Activated CD4-positive, alpha-beta T cell treated with anti-CD3 and anti-CD28 coated beads for 48 hours (primary cell): ENCODE measurements at regions not wholly inside any gene's neighbourhood (a gene's known extent, or its start where the extent isn't known, plus 50 kb on each side); places are given as distances from the start of the nearest gene placed in this dataset.
A peak's percentile ranks its signal among the peaks of the same experiment; 100 is the strongest.
"Not testable (repeated sequence)": the region's sequence is repeated elsewhere in the genome, so short reads cannot be mapped to it uniquely, and the experiment has no call there.

Experiments
- DNase-seq: peaks from one replicate; pipeline ENCODE4 v3.0.0-alpha.2; 2020

DNA sequence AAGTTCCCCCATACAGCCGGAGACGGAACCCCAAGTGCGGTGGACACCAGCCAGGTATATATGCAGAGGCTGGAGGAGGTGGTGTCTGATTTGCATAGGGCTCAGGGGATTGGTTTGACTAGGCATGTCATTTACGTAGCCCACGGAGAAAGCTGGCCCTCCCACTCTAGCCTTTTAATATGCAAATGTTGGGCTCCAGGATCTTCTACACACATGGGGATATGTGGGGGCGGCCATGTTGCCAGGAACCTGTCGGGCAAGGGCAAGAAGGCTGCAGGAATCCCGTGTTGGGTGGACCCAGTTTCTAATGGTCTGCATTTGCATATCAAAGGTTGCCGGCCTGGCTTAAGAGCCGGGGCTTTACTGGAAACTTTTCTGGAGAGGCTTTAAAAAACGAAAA lies 57.4 kb downstream of the FTHL17 start:
- not testable (repeated sequence) for DNase-seq

DNA sequence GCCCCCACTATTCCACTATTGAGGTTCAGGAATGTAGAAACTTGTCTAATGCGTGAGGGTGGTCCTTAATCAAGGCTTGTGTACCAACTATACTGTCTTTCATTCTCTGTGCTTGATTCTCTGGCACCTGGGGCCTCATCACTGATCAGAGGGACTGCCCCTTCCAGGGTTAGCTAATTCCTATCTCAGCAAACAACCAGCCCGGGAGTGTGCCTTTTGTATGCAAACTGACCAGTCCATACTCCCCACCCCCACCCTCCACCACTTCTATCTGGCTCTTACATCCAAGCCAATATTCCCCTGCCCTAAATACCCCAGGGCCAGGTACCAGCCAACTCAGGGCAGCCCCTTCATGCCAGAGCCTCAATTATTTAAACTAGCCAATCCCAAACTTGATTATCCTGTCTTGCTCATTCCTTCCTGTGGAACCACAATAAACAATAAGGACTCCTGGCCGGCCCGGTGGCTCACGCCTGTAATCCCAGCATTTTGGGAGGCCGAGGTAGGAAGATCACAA lies 59.3 kb downstream of the FTHL17 start:
- no peak for DNase-seq

DNA sequence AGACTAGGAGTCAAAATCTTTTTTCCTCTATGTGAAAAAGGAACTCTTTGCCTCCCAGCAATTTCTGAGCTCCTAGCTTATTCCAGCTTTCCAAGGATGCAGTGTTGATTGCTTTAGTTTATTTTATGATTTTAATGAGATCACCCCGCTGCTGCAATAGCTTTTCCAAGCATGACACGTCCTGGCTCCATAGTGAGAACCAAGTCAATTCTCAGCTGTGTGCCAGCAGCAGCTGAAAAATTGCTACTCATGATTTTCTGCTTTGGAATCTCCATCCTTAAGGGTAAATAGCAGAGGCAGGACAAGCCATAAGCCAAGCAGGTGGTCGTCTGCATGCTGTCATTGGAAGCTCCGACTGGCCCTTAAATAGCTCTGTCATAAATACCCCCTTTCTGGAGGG lies 64.5 kb downstream of the FTHL17 start:
- no peak for DNase-seq

DNA sequence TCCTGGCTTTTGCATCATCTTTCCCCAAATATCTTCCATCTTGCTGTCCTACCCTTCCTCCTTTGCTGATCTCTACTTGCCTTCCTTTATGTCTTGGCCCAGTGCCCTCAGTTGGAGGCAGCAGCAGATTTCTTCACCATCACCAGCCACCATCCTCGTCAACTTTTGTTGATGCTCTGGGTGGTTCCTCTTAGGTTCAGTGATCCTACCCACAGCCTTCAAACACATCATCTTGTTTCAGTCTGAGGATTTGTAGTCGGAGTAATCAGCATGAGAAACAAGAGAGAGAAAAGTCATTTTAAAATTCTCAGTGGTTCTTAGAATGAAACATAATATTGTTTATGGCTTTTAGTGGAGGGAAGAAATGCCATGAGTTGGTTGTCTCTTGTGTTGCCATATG lies 65.8 kb downstream of the FTHL17 start:
- DNase-seq, result no peak

DNA sequence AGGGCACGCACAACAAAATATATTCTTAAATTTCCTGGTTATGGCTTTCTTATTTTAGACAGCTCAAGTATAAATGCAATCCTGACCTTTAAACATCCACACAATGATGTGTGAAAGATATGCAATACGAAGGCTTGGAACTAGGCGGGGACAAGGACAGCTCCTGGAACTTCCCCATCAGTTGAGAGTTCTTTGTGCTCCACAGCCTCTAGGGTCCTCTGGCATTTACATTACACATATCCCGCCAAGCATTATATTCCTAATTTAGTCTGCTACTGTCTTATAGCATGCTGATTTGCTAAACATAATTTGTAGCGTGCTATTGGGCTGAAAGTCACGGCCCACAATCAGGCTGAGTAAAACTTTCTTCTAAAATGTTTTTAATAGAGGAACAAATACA lies 74.4 kb downstream of the FTHL17 start:
- no peak for DNase-seq

DNA sequence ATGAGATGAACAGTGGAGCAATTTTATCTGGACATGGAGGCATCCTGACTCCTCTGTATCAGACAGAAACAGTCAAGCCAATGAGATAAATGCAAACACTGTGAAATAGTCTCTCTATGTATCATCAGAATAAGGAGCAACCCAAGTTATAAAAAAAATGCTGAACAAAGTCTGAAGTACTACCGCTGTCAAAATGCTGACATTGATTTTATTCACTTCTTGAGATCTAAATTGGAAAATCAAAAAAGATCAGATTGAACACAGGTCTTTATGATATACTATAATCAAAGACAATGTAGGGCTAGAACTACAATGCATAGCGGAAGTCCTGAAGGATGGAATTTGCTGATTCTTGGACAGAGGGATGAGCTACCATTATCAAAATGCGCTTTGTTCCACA lies 76.1 kb downstream of the FTHL17 start:
- no peak for DNase-seq

DNA sequence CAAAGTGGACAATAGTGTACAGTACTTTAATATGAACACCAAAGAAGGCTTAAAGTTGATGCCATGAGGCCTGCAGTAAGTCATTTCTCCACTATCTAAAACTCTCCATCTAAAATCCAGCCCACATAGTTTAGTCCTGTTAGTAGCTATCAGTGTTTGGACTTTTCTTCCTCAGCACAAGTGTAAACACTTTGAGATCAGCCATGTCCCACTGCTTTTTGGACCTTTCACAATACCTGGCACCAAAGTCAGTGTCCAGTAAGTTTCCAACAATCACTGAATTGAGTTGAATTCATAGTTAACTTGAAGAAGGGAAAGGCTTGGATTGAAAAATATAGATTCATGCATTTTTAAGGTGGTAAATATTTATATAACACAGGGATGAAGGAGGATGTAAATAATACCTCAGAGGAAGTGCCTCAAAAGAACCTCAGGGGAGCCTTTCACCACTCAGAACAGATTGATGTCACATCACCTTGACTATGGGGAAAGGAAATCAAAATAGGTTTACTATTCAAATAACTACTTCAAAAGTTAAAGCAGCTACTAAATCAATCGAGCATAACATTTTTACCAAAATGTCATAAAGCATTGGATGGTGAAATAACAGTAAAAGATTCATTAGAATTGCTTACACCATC lies 76.7 kb downstream of the FTHL17 start:
- no peak for DNase-seq

DNA sequence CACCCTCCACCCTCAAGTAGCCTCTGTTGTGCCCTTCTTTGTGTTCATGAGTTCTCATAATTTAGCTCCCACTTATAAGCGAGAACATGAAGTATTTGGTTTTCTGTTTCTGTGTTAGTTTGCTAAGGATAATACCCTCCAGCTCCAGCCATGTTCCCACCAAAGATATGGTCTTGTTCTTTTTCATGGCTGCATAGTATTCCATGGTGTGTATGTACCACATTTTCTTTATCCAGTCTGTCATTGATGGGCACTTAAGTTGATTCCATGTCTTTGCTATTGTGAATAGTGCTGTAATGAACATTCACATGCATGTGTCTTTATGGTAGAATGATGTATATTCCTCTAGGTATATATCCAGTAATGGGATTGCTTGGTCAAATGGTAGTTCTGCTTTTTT lies 77.8 kb downstream of the FTHL17 start:
- DNase-seq, result not testable (repeated sequence)

DNA sequence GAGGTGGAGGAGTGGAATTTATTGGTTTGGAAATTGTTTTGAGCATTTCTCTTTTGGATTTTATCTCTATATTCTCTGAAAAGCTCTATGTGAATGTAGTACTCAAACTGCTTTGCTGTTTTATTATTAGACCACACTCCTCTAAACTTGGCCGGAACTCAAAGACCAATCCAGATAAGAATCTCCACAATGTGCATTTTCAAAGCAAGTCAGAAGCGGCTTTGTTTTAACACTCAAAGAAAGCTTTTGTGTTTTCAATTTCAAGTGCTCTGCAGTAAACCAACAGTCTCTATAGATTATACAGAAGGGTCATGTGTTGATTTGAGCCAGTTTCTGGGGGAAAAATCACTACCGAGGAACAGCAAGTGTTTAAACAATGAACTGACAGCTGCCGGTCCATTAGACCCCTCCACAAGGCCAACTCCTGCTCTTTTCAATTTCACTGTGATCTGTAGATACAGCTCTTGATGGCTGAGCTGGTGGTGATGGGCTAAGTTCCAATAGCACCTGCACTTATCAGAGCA lies 79.4 kb downstream of the FTHL17 start:
- DNase-seq, result no peak

DNA sequence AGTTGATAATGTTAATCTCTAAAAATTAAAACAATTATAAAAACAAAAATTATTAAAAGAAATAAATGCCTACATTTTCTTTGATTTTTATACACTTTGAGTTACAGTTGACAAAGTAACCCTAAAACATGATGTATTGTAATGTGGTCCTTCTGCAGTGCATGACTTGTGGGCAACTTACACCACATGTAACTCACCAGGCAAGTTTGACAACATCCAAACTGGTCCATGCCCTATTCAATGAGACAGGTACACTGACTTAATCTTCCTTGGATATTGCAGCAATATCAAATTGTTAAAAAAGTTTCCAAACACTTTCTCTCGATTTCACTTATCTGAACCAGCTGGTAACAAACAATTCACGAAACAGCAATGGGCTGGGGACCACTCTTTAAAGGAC lies 81.5 kb downstream of the FTHL17 start:
- DNase-seq, result no peak

DNA sequence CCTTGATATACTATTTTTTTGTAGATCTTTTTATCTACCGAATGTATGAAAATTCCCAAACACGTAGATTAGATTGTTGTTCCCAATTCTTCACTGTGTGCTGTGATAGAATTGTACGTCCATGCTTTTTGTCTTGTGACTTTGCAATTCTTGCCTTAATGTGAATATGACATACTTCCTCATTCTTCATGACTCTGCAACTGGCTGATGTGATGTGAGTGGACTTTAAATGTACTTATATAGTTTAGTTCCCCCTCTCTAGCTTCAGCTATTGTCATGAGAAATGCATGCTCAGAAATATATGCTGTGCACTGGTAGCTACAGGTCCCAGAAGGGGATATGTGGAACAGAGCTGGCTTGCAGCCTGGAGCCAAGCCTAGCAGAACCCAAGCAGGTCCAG lies 89.4 kb downstream of the FTHL17 start:
- no peak for DNase-seq

DNA sequence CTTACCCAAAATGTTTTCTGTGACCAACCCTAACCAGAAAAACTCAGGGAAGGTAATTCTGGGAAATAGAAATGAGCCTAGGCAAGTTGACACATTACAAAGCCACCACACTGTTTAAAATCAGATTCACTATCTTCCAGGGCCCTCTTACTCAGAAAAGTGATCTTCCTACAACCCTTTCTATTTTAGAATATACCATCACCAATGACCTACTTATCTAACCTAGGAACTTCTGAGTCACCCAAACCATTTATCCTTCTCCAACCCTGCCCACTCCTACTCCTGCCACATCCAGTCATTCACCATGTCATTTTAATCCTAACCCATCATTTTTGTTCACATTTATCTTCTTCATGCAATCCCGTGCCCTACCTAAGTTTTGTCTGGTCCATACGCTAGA lies 89.9 kb downstream of the FTHL17 start:
- DNase-seq, result no peak

DNA sequence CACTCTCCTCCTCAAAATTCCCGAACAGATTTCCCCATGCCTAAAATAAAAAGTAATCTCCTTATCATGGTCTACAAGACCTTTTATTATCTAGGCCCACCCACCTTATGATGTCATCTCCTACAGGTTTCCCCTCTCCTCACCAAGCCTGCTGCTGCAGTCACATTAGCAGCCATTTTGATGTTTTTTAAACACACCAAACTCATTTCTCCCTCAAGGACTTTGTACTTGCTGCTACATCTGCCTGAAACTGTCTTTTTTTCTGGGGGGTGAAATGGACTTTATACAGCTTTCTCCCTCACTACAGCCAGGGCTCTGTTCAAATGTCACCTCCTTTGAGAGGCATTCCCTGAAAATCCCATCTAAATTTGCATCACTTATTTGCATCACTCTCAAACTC lies 90.2 kb upstream of the TAB3 start:
- DNase-seq, result no peak

DNA sequence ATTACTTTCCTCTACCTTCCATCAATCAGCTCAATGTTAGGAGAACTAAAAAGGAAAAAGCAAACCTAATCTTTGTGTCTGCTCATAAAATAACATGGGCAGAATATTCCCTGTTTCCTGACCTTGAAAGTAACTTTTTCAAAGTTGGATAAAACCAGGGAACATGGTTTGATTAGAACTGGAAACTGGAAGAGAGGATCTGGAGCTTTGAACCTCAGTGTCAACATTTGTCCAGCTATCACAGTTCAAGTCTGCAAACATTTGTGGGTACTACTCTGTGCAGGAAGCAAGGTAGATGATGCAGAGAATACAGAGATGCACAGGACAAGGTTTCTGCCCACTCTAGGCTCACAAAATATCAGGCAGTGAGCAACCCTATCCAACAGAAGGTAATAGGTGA lies 86.4 kb upstream of the TAB3 start:
- DNase-seq, result no peak

DNA sequence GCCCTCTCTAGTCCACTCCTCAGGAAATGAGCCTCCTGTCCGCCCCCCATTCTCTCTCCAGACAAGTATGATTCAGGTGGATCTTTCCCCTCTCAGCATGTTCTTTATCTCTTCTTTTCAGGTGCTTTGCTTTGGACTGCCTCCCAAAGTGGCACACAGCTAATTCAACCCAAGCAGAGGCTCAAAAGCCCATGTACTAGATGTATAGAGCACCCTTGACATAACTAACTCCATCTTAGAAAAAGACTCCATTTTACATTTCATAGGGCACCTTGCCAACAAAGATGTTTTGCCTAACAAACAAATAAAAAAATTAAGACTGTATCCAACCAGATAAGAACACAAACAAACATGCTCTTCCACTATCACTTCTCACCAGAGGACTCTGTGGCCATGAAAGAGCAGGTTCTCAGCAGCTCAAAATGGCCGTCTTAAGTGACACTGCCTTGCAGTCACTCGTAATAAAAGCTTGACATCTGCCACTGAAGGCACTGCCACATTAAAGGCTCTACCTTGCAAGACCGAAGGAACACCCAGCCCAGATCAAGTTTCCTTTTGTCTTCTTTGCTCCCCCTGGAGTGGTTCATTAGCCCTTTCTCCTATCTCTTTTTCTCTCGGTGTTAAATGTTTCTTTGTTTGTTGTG lies 84.9 kb upstream of the TAB3 start:
- no peak for DNase-seq

DNA sequence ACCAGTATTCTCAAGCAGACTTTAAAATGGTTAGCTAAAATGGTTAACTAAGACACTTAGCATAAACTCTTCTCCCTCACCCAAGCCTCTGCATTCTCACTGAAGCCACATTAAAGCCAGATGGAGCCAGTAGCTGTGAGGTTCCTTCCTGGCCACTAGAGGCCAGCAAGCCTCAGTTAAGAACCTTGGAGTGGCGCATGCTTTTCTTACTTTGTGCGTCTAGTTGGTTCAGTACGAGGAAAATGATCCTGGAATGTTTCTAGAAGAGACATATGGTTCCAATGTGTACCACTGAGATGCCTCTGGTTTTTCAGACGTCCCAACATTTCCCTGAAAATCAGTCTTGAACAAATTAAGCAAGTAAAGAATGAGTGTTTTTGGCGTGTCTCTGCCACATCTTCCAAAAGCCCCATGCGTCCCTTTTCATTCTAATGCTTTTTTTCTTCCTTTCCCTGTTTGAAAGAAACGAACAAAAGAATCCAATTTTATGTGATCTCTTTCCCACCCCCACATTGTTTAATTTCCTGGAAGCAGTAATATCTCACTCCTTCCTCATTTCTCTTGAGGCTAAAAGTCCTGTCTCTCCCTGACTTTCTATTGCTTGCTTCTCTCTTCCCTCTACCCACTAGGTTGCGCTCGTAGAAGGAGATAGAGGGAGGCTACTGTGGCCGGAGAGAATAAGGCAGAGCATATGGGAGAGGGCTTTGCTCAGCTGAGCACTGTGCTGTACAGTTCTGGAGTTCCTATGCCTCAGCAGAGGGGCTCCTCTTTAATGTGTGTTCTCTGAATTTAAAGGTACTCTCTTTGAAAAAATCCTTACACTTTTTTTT lies 82.9 kb upstream of the TAB3 start:
- peak; percentile 11 for DNase-seq

DNA sequence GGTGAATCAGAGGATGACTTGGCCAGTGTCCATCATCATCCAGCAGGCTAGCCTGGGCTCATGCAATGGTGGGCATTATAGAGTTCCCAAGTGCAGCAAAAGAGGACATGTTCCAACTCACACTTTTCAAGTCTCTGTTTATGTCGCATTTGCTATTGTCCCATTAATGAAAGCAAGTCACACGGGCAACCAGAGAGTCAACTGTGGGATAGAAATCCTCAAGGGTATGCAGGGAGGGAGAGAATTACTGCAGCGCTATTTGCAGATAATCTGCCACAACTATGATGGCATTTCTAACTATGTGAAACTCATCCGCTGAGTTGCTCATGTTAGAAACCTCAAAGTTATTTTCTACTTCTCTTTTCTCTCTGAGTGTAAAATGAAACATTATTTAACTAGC lies 78.5 kb upstream of the TAB3 start:
- DNase-seq, result no peak

DNA sequence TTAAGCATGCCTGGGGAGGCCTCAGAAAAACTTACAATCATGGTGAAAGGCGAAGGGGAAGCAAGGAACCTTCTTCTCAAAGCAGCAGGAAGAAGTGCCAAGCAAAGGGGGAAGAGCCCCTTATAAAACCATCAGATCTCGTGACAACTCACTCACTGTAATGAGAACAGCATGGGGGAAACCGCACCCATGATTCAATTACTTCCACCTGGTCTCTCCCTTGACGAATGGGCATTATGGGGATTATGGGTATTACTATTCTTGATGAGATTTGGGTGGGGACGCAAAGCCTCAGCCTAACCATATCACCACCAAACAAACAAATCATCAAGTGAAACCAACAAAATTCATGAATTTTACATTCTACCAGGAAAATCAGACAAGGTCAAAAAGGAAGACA lies 76.7 kb upstream of the TAB3 start:
- no peak for DNase-seq

DNA sequence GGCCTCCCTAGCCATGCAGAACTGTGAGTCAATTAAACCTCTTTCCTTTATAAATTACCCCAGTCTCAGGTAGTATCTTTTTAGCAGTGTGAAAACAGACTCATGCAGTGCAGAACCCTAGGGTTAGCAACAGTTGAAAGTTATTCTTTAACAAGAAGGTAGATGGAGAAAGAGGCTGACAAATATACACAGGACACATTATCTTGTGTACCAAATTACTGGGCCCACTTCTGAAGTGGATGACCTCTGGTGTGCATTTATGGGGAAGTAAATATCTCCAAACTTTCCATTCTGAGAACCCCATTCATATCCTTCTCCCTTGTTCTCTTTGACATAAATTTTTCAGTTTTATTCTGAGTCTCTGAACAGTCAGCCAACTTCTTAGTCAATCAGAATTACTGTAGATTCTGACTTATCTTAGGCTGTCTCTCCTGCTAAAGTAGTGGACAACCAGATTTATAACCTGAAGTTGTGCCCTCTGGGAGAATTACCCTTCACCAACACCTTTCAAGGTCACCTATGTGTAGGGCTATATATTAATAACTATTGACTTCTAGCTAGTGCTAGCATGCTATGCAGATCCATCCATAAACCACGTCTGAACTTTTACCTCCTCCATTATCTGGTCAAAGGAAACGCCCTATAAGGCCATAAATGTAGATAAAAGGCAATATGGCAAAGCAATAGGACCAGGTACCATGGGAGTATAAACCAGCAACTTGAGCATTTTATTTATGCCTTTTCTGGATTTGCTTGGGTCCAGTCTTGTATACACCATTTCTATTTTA lies 72.5 kb upstream of the TAB3 start:
- DNase-seq, result no peak

DNA sequence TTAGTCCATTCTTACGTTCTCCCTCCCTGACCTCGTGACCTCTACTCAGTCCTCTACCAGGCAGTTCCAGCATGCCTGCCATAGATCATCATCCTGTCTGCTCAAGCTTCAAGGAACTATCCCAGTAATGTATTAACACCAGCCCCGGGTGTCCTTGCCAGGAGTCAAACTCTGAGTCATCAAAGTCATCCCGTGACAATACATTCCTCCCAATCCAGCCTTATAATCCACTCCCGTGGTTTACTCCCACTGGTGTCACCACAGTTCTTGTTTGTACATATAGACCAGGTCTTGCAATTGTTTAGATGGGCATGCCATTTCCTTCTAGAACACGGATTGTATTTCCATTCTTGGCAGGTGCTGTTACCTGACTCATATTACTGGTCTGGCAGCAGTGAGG lies 68.7 kb upstream of the TAB3 start:
- DNase-seq, result no peak

DNA sequence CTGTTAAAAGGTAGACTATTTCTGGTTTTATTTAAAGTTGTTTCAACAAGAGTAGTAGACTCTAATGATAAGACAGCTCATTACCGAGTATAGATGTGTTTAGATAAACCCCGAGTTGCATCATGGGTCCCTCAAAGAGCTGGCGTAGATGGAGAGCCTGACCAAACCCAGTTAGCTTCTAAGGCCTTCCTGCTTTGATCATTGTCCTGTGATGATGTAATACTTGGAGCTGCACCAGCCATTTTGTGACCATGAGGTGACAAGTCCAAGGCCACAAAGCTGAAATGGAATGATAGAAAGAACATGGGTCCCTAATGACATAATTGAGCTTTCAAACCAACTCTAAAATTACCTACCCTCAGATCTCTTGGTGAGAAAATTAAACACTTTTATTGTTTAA lies 66.6 kb upstream of the TAB3 start:
- DNase-seq, result no peak

DNA sequence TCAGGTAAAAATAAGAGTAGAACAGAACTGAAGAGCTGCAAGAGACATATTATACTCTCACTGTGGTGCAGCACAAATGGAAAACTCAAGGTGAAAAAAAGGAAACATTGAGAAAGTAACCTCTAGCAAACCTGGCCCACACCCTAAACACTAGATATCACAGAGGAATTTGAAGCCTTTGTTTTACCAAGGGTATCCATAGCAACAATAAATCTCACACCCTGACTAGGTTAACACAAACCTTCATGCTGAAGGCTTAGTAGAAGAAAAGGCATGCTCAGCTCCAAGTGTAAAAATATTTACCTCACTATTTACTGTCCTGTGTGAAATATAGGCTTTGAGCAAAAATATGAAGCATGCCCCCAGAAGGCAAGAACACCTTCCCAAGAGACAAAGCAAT lies 61.9 kb upstream of the TAB3 start:
- DNase-seq, result no peak

DNA sequence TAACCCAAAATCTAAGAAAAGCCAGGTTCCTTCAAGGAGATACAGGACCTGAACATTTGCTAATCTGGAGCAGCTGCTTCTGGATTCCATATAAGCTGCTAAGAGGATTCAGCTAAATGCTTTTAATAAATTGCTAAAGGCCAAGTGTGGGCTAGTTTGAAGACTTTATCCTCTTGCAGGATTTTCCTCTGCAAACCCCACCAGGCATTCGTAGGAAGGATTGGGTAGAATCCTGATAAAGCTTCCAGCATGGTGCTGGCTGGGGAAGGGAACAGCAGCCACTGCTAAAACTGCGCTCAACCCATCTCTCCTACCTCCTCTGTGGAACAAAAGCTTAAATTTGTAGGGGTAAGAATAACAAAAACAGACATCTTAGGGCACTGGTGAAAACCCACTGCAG lies 61.3 kb upstream of the TAB3 start:
- DNase-seq, result no peak
